Medulla oblongata (tissue), 1 donor: ENCODE measurements at regions not wholly inside any gene's neighbourhood (a gene's known extent, or its start where the extent isn't known, plus 50 kb on each side); places are given as distances from the start of the nearest gene placed in this dataset.

Experiments used
- DNase-seq: peaks from one replicate; pipeline ENCODE4 v3.0.0-alpha.2; 2015; ENCODE audit errors: extremely low spot score

- no peak for DNase-seq
Measured at GRCh38 chr6:155996151-155996550, 540.5 kb upstream of the NOX3 start.

- no peak for DNase-seq
Measured at GRCh38 chr6:155995281-155995680, 539.6 kb upstream of the NOX3 start.

GRCh38 chr6:155994086-155994485, 538.4 kb upstream of the NOX3 start:
- DNase-seq = no peak

- no peak for DNase-seq
Measured at GRCh38 chr6:155993240-155993639, 537.6 kb upstream of the NOX3 start.

GRCh38 chr6:155985660-155986138, 530.1 kb upstream of the NOX3 start:
- no peak for DNase-seq

GRCh38 chr6:155980768-155981079, 525.1 kb upstream of the NOX3 start:
- DNase-seq = no peak

GRCh38 chr6:155980014-155980767, 524.6 kb upstream of the NOX3 start:
- no peak for DNase-seq

- DNase-seq = no peak
Measured at GRCh38 chr6:155975506-155975905, 519.9 kb upstream of the NOX3 start.

GRCh38 chr6:155974811-155975323, 519.2 kb upstream of the NOX3 start:
- DNase-seq = no peak

- DNase-seq = no peak
Measured at GRCh38 chr6:155974359-155974758, 518.7 kb upstream of the NOX3 start.

GRCh38 chr6:155970876-155971708, 515.5 kb upstream of the NOX3 start:
- DNase-seq = no peak

GRCh38 chr6:155970472-155970871, 514.8 kb upstream of the NOX3 start:
- DNase-seq = no peak

- DNase-seq = no peak
Measured at GRCh38 chr6:155968921-155969320, 513.3 kb upstream of the NOX3 start.

GRCh38 chr6:155967322-155967721, 511.7 kb upstream of the NOX3 start:
- DNase-seq = no peak

- DNase-seq = no peak
Measured at GRCh38 chr6:155964544-155964943, 508.9 kb upstream of the NOX3 start.

GRCh38 chr6:155962276-155962675, 506.6 kb upstream of the NOX3 start:
- no peak for DNase-seq

GRCh38 chr6:155959898-155960495, 504.4 kb upstream of the NOX3 start:
- no peak for DNase-seq

- no peak for DNase-seq
Measured at GRCh38 chr6:155958550-155958949, 502.9 kb upstream of the NOX3 start.

GRCh38 chr6:155955038-155955437, 499.4 kb upstream of the NOX3 start:
- no peak for DNase-seq

GRCh38 chr6:155954149-155954548, 498.5 kb upstream of the NOX3 start:
- no peak for DNase-seq

- DNase-seq = no peak
Measured at GRCh38 chr6:155949256-155949655, 493.6 kb upstream of the NOX3 start.

- DNase-seq = no peak
Measured at GRCh38 chr6:155946860-155947259, 491.2 kb upstream of the NOX3 start.

GRCh38 chr6:155943635-155944034, 488.0 kb upstream of the NOX3 start:
- no peak for DNase-seq
